ENCODE measurements at regions not wholly inside any gene's neighbourhood (a gene's known extent, or its start where the extent isn't known, plus 50 kb on each side); places are given as distances from the start of the nearest gene placed in this dataset.

DNA sequence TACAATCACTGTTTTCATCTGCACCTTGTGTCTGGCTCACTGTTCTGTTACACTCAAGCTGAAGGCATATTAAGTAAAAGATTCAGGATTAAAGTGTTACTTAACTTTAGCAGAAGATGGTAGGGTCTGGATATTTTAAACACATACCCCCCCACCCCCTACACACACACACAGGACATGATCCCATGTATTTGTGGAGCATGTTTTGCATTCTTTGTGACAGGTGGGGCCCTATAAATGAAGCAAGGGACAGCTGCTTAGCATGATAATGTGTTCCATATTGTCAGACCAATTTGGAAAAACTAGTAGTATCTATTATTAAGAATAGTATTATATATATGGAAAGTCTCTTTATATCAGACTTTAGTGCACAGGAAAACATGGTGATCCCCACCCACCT lies 335.2 kb upstream of the TNP1 start:
- TF ChIP-seq, protein P1, sequence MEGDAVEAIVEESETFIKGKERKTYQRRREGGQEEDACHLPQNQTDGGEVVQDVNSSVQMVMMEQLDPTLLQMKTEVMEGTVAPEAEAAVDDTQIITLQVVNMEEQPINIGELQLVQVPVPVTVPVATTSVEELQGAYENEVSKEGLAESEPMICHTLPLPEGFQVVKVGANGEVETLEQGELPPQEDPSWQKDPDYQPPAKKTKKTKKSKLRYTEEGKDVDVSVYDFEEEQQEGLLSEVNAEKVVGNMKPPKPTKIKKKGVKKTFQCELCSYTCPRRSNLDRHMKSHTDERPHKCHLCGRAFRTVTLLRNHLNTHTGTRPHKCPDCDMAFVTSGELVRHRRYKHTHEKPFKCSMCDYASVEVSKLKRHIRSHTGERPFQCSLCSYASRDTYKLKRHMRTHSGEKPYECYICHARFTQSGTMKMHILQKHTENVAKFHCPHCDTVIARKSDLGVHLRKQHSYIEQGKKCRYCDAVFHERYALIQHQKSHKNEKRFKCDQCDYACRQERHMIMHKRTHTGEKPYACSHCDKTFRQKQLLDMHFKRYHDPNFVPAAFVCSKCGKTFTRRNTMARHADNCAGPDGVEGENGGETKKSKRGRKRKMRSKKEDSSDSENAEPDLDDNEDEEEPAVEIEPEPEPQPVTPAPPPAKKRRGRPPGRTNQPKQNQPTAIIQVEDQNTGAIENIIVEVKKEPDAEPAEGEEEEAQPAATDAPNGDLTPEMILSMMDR (optimal IDR thresholded peaks at IDR 0.05 in 1 of 3, IDR thresholded peaks at IDR 0.05 in 1 of 3, conservative IDR thresholded peaks at IDR 0.05 in 1 of 3; ENCODE audit: extremely low read depth in 1 of 3, insufficient read depth in 2 of 3, low read length in 3 of 3) = no peak
- TF ChIP-seq EZH2 (IDR thresholded peaks at IDR 0.05; ENCODE audit: low read length) = no peak

Data from keratinocyte (primary cell).